GM12878 (cell line): ENCODE measurements at regions not wholly inside any gene's neighbourhood (a gene's known extent, or its start where the extent isn't known, plus 50 kb on each side); places are given as distances from the start of the nearest gene placed in this dataset.

ENCODE experiments used
- CTCF ChIP-seq, 3 experiments: IDR thresholded peaks in 2 of 3; conservative IDR thresholded peaks in 1 of 3; 2 replicates each; pipeline ENCODE4 v1.5.1; 2011; ENCODE audit warnings: low read depth in 3 of 3, low read length in 3 of 3, mild to moderate bottlenecking in 3 of 3, control low read depth in 2 of 3, moderate library complexity in 2 of 3, inconsistent platforms in 1 of 3, mixed read lengths in 1 of 3; ENCODE audit not compliant: control insufficient read depth in 2 of 3, insufficient read depth in 1 of 3; ENCODE audit errors: extremely low read depth in 1 of 3
- POLR2AphosphoS5 ChIP-seq: IDR thresholded peaks from 2 replicates; pipeline ENCODE4 v1.6.1; 2011; ENCODE audit warnings: mild to moderate bottlenecking, low read length, inconsistent platforms
- RCOR1 ChIP-seq: conservative IDR thresholded peaks from 2 replicates; pipeline ENCODE4 v1.6.1; 2012; ENCODE audit warnings: low read depth, low read length, improper control_type of control experiment

GRCh38 chr5:58099257-58099656, 360.6 kb downstream of the PLK2 start:
- TF ChIP-seq CTCF (IDR thresholded peaks at IDR 0.05 in 2 of 3, conservative IDR thresholded peaks at IDR 0.05 in 1 of 3; ENCODE audit: control insufficient read depth in 2 of 3, extremely low read depth in 1 of 3, insufficient read depth in 1 of 3, low read depth in 3 of 3, low read length in 3 of 3), result no peak
- no peak for TF ChIP-seq RCOR1
- no peak for TF ChIP-seq POLR2AphosphoS5
